Calu3 (cell line): ENCODE measurements at regions not wholly inside any gene's neighbourhood (a gene's known extent, or its start where the extent isn't known, plus 50 kb on each side); places are given as distances from the start of the nearest gene placed in this dataset.

ENCODE experiments used
- BruUV-seq: library from RNA; stranded (reverse); fragments of 400-500 nt; replicated peaks from 2 replicates; lab custom pipeline; 2021; lab: Mats Ljungman, UMichigan
- CTCF ChIA-PET: fragments of 300-600 bp; sonication (Branson Sonifier 250); formaldehyde crosslinking; loops from one replicate; lab custom pipeline; 2022; ENCODE audit warnings: antibody characterized with exemption; lab: Charles Lee
- DNase-seq: peaks from one replicate; pipeline ENCODE4 v3.0.0; 2022
- H3K27ac Mint-ChIP-seq: one replicate; pipeline ENCODE4 v1.8.0; 2022; ENCODE audit warnings: mixed read lengths; ENCODE audit not compliant: unreplicated experiment
- H3K27me3 Mint-ChIP-seq: one replicate; pipeline ENCODE4 v1.8.0; 2022; ENCODE audit warnings: mixed read lengths; ENCODE audit not compliant: unreplicated experiment
- H3K36me3 Mint-ChIP-seq: one replicate; pipeline ENCODE4 v1.8.0; 2022; ENCODE audit warnings: mild to moderate bottlenecking, moderate library complexity, mixed read lengths; ENCODE audit not compliant: insufficient read depth, unreplicated experiment
- H3K4me1 Mint-ChIP-seq: one replicate; pipeline ENCODE4 v1.8.0; 2022; ENCODE audit warnings: mild to moderate bottlenecking, low read depth, mixed read lengths; ENCODE audit not compliant: unreplicated experiment
- H3K4me3 Mint-ChIP-seq: one replicate; pipeline ENCODE4 v1.8.0; 2022; ENCODE audit warnings: mild to moderate bottlenecking, low read depth, moderate library complexity, mixed read lengths; ENCODE audit not compliant: unreplicated experiment
- H3K9me3 Mint-ChIP-seq: one replicate; pipeline ENCODE4 v1.8.0; 2022; ENCODE audit warnings: low read depth, mixed read lengths; ENCODE audit not compliant: unreplicated experiment
- intact Hi-C: fragments of 100-400 bp; cut with micrococcal nuclease; formaldehyde crosslinking; loops from one replicate; pipeline ENCODE4 v1.10.0; 2022; ENCODE audit not compliant: unreplicated experiment
- TF ChIP-seq, protein P1 (sequence below): fragments of 200-600 bp; IDR thresholded peaks from one replicate; pipeline ENCODE4 v1.8.0; 2022; ENCODE audit warnings: antibody characterized with exemption; ENCODE audit not compliant: unreplicated experiment

DNA sequence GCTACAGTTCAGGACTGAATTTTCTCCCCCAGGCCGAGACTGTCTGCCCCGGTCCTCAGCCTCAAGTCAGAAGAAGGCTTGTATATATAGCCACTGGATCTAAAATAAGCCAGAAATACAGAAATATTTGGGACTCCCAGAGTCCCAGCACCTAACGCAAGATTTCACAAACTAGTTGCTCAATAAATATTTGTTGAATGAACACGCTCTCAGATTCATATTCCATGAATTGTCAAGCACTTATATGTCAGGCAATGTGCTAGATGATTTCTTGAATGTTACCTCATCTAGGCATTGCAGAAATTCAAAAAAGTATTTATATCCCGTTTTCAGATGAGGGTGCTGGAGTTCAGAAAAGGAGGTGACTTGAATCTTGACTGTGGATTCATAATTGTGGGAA, 163.7 kb upstream of the KLHL29 start:
- no peak overlapping the region for H3K27ac Mint-ChIP-seq
- H3K4me3 Mint-ChIP-seq: no peak overlapping the region
- CTCF ChIA-PET: no interaction called here
- no peaks in the 10 kb centered on the region for H3K36me3 Mint-ChIP-seq
- peaks cover 23% of the 10 kb centered on the region for H3K27me3 Mint-ChIP-seq
- intact Hi-C loops: no loop called here
- TF ChIP-seq, protein P1, sequence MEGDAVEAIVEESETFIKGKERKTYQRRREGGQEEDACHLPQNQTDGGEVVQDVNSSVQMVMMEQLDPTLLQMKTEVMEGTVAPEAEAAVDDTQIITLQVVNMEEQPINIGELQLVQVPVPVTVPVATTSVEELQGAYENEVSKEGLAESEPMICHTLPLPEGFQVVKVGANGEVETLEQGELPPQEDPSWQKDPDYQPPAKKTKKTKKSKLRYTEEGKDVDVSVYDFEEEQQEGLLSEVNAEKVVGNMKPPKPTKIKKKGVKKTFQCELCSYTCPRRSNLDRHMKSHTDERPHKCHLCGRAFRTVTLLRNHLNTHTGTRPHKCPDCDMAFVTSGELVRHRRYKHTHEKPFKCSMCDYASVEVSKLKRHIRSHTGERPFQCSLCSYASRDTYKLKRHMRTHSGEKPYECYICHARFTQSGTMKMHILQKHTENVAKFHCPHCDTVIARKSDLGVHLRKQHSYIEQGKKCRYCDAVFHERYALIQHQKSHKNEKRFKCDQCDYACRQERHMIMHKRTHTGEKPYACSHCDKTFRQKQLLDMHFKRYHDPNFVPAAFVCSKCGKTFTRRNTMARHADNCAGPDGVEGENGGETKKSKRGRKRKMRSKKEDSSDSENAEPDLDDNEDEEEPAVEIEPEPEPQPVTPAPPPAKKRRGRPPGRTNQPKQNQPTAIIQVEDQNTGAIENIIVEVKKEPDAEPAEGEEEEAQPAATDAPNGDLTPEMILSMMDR: no peak
- BruUV-seq: no TSS peak
- no peak for DNase-seq
- no peaks in the 10 kb centered on the region for H3K4me1 Mint-ChIP-seq
- H3K9me3 Mint-ChIP-seq: no peaks in the 10 kb centered on the region

DNA sequence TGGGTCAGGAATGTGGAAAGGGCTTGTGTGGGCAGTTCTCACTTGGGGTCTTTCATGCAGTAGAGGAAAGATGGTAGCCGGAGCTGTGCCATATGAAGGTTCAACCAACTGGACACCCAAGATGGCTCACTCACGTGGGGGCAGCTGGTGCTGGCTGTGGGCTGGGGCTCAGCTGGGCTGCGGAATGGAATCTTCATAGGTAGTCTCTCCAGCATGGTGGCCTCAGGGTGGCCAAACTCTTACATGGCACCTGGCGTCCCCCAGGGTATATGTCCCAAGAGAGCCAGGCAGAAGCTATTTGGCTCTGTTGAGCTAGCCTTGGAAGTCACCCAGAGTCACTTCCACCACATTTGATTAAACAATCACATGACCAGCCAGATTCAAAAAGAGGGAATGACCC, 163.1 kb upstream of the KLHL29 start:
- H3K9me3 Mint-ChIP-seq: no peaks in the 10 kb centered on the region
- no peaks in the 10 kb centered on the region for H3K36me3 Mint-ChIP-seq
- CTCF ChIA-PET: no interaction called here
- TF ChIP-seq, protein P1: no peak
- intact Hi-C loops: no loop called here
- no peak overlapping the region for H3K4me3 Mint-ChIP-seq
- H3K27me3 Mint-ChIP-seq: peaks cover 23% of the 10 kb centered on the region
- H3K4me1 Mint-ChIP-seq: no peaks in the 10 kb centered on the region
- no peak for DNase-seq
- H3K27ac Mint-ChIP-seq: no peak overlapping the region
- BruUV-seq: no TSS peak

DNA sequence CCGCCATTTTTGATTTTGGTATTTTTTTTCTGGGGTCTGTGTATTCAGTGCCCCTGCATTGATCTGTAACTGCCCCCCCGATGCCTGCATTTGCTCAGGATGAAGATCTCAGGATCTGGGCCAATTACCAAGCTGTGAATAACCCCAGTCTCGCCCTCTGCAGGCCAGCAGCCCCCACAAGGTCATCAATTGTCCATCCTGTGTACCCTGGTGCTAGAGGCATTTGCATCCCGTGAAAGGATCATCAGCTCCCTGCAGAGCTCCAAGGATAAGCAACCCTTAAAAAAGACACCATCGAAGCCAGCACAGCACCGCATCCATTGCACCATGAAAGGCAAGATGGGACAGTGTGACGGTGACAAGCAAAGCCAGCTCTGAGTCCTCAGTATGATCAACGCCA, 154.1 kb upstream of the KLHL29 start:
- CTCF ChIA-PET: interaction anchor here (0.6 kb wide), 1 partner anchor 8 kb away, joined by 3 read pairs; no protein-coding TSS in a partner anchor
- Mint-ChIP-seq H3K27ac (no peak overlapping the region), H3K4me1 (no peaks in the 10 kb centered on the region), H3K4me3 (no peak overlapping the region), H3K9me3 (no peaks in the 10 kb centered on the region), H3K36me3 (no peaks in the 10 kb centered on the region), H3K27me3 (peaks cover 10% of the 10 kb centered on the region)
- TF ChIP-seq, protein P1: no peak
- DNase-seq: no peak
- BruUV-seq: no TSS peak
- intact Hi-C loops: no loop called here

DNA sequence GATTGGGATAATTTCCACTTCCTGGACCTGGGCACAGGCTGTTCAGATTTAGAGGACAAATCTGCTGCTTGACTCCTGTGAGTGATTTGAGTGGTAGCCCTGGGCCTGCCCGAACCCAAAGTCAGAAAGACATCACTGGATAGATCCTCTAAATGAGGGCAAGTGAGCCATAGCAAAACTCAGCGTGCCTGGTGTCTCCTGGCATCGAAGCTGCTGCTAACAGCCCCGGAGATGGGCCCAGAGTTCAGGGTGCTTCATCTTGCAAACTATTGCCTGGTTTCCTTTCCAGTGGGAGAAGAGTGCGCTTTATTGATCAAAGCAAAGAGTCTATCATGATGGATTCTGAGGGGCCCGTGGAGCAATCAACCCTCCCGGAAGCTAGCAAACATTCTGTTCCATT, 153.1 kb upstream of the KLHL29 start:
- no TSS peak for BruUV-seq
- TF ChIP-seq, protein P1: no peak
- H3K4me1 Mint-ChIP-seq: no peaks in the 10 kb centered on the region

More for the DNA sequence above, 153.1 kb upstream of the KLHL29 start:
- H3K4me3 Mint-ChIP-seq: no peak overlapping the region
- DNase-seq: no peak
- CTCF ChIA-PET: no interaction called here
- intact Hi-C loops: no loop called here
- peaks cover 10% of the 10 kb centered on the region for H3K27me3 Mint-ChIP-seq
- H3K36me3 Mint-ChIP-seq: no peaks in the 10 kb centered on the region
- no peaks in the 10 kb centered on the region for H3K9me3 Mint-ChIP-seq
- no peak overlapping the region for H3K27ac Mint-ChIP-seq
